ENCODE measurements at regions not wholly inside any gene's neighbourhood (a gene's known extent, or its start where the extent isn't known, plus 50 kb on each side); places are given as distances from the start of the nearest gene placed in this dataset.
"Not testable (repeated sequence)": the region's sequence is repeated elsewhere in the genome, so short reads cannot be mapped to it uniquely, and the experiment has no call there.

- DNase-seq (ENCODE audit: low read depth), result not testable (repeated sequence)
Observed at GRCh38 chr2:128598260-128598659, 279.6 kb upstream of the HS6ST1 start.

GRCh38 chr2:128598862-128599441 is 280.3 kb upstream of the HS6ST1 start:
- DNase-seq (ENCODE audit: low read depth), result no peak

GRCh38 chr2:128599700-128600099 is 281.0 kb upstream of the HS6ST1 start:
- DNase-seq (ENCODE audit: low read depth), result no peak

- DNase-seq (ENCODE audit: low read depth), result no peak
Observed at GRCh38 chr2:128600581-128601297, 282.1 kb upstream of the HS6ST1 start.

- no peak for DNase-seq (ENCODE audit: low read depth)
Observed at GRCh38 chr2:128601298-128602037, 282.8 kb upstream of the HS6ST1 start.

GRCh38 chr2:128602038-128602698 is 283.5 kb upstream of the HS6ST1 start:
- no peak for DNase-seq (ENCODE audit: low read depth)

GRCh38 chr2:128602699-128603101 is 284.0 kb upstream of the HS6ST1 start:
- DNase-seq (ENCODE audit: low read depth), result no peak

GRCh38 chr2:128603411-128603924 is 284.8 kb upstream of the HS6ST1 start:
- DNase-seq (ENCODE audit: low read depth), result no peak

- no peak for DNase-seq (ENCODE audit: low read depth)
Observed at GRCh38 chr2:128604045-128604444, 285.4 kb upstream of the HS6ST1 start.

GRCh38 chr2:128604581-128604980 is 285.9 kb upstream of the HS6ST1 start:
- DNase-seq (ENCODE audit: low read depth), result not testable (repeated sequence)

GRCh38 chr2:128605421-128605820 is 286.8 kb upstream of the HS6ST1 start:
- no peak for DNase-seq (ENCODE audit: low read depth)

- no peak for DNase-seq (ENCODE audit: low read depth)
Observed at GRCh38 chr2:128605931-128606330, 287.3 kb upstream of the HS6ST1 start.

- DNase-seq (ENCODE audit: low read depth), result no peak
Observed at GRCh38 chr2:128606837-128607236, 288.2 kb upstream of the HS6ST1 start.

- DNase-seq (ENCODE audit: low read depth), result no peak
Observed at GRCh38 chr2:128607440-128607839, 288.8 kb upstream of the HS6ST1 start.

GRCh38 chr2:128607911-128608506 is 289.3 kb upstream of the HS6ST1 start:
- no peak for DNase-seq (ENCODE audit: low read depth)

GRCh38 chr2:128608921-128609880 is 290.5 kb upstream of the HS6ST1 start:
- DNase-seq (ENCODE audit: low read depth), result no peak

GRCh38 chr2:128610496-128610895 is 291.8 kb upstream of the HS6ST1 start:
- DNase-seq (ENCODE audit: low read depth), result no peak

GRCh38 chr2:128611421-128612320 is 293.0 kb upstream of the HS6ST1 start:
- DNase-seq (ENCODE audit: low read depth), result no peak

- DNase-seq (ENCODE audit: low read depth), result no peak
Observed at GRCh38 chr2:128612628-128613027, 294.0 kb upstream of the HS6ST1 start.

- no peak for DNase-seq (ENCODE audit: low read depth)
Observed at GRCh38 chr2:128613351-128613750, 294.7 kb upstream of the HS6ST1 start.

All from stimulated activated CD8-positive, alpha-beta memory T cell treated with anti-CD3 and anti-CD28 coated beads, Interleukin-4, amount 100 ng/mL, for 24 hours (primary cell).